SJCRH30 (cell line): ENCODE measurements at regions not wholly inside any gene's neighbourhood (a gene's known extent, or its start where the extent isn't known, plus 50 kb on each side); places are given as distances from the start of the nearest gene placed in this dataset.

Experiments
- DNase-seq, 2 experiments: peaks; one replicate each; pipeline ENCODE4 v3.0.0-alpha.2; 2015 to 2020
- H3K27ac ChIP-seq: fragments of 250-450 bp; sonication (Bioruptor Pico); 2 replicates; pipeline ENCODE4 v1.5.1; 2020; ENCODE audit warnings: mild to moderate bottlenecking, moderate library complexity
- H3K27me3 ChIP-seq: fragments of 250-450 bp; sonication (Bioruptor Pico); 2 replicates; pipeline ENCODE4 v1.5.1; 2020; ENCODE audit warnings: mild to moderate bottlenecking, moderate library complexity
- H3K36me3 ChIP-seq: fragments of 250-450 bp; sonication (Bioruptor Pico); 2 replicates; pipeline ENCODE4 v1.5.1; 2020; ENCODE audit warnings: mild to moderate bottlenecking, moderate library complexity
- H3K4me1 ChIP-seq: fragments of 250-450 bp; sonication (Bioruptor Pico); 2 replicates; pipeline ENCODE4 v1.5.1; 2020; ENCODE audit warnings: mild to moderate bottlenecking, moderate library complexity
- H3K4me3 ChIP-seq: fragments of 250-450 bp; sonication (Bioruptor Pico); 2 replicates; pipeline ENCODE4 v1.5.1; 2020; ENCODE audit warnings: mild to moderate bottlenecking, moderate library complexity
- H3K9me3 ChIP-seq: fragments of 250-450 bp; sonication (Bioruptor Pico); replicated peaks from 2 replicates; pipeline ENCODE4 v1.5.1; 2020; ENCODE audit warnings: mild to moderate bottlenecking, moderate library complexity

GRCh38 chr2:45182667-45183295 lies 173.5 kb upstream of the SIX2 start:
- H3K4me3 ChIP-seq = no peak overlapping the region
- H3K27me3 ChIP-seq = no peaks in the 10 kb centered on the region
- DNase-seq = no peak
- H3K36me3 ChIP-seq = no peaks in the 10 kb centered on the region
- H3K4me1 ChIP-seq = peaks cover 16% of the 10 kb centered on the region; the same call in 1 of the 2 replicates
- H3K9me3 ChIP-seq = no peaks in the 10 kb centered on the region
- H3K27ac ChIP-seq = no peak overlapping the region

DNA sequence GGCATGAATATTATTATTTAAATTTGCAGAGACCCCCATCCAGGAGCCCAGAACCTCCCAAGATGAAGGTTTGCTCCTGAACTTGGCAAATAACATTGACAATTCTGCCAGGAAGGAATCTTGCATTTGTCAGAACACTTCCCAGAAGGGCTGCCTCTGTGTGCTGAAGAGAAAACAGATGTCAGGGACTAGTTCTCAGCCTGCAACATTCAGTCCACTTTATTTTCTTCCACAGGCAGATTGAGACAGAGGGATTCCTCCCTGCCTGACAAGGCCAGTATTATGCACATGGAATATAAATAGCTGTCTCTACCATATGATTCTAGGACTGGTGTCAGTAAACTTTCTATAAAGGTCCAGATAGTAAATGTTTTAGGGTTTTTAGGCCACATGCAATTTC lies 171.5 kb upstream of the SIX2 start:
- Histone ChIP-seq H3K4me1 (peaks cover 16% of the 10 kb centered on the region; the same call in 1 of the 2 replicates), H3K27ac (no peak overlapping the region), H3K27me3 (no peaks in the 10 kb centered on the region), H3K9me3 (0 out of 2 replicates have a peak, but pooled peaks cover 3% of the 10 kb centered on the region), H3K36me3 (no peaks in the 10 kb centered on the region), H3K4me3 (no peak overlapping the region)
- DNase-seq = no peak

DNA sequence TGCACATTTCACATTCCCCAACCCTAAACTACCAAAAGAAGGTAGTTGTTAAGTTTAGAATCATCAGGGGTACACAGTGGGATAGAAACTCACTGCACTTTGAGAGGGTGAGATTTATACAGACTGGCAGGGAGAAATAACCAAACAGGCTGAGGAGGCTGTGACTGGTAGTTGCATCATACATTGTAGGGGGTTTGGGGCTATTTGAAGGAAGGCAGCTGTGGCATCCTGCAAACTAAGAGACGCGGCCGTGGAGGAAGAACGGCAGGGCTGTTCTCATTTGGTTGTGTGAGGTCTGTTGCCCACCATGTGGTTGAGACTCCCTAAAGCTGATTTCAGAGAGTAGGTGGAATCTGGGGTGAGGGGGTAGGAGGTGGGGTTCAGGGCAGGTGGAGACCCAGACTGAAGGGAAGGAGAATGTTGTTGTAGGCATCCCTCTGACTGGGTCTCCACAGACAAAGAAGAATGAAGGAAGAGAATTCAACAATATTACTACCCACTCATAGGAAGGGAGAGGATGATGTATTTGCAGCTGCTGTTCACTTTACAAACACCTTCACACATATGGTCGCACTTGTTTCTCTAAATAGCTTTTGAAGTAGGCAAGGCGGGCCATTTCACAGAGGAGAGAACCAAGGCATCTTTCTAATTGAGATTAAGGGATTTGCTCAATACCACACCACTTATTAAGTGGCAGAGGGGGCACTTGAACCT lies 170.9 kb upstream of the SIX2 start:
- no peaks in the 10 kb centered on the region for H3K36me3 ChIP-seq
- peak in 1 of 2 experiments; percentile 53 for DNase-seq
- no peak overlapping the region for H3K27ac ChIP-seq
- H3K4me1 ChIP-seq = peaks cover 16% of the 10 kb centered on the region; the same call in 1 of the 2 replicates
- H3K27me3 ChIP-seq = no peaks in the 10 kb centered on the region
- no peak overlapping the region for H3K4me3 ChIP-seq
- H3K9me3 ChIP-seq = 0 out of 2 replicates have a peak, but pooled peaks cover 3% of the 10 kb centered on the region

DNA sequence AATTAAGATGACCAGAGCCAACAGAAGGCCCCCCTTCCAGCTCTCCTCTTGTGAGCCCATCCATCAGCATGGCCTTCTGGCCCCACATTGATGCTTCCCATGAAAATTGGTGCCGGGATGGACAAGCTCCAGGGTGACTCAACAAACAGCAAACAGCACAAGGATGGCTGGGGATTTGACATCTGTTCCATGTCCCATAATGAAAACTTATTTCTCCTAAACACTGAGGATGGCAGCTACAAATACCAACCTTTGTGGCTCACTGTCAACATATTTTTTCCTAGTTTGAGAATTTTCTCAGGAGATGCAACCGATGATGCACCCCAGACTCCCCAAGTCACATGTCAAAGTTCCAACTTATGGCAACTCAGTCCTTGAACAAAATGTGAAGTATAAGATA lies 169.6 kb upstream of the SIX2 start:
- no peak for DNase-seq
- Histone ChIP-seq H3K4me3 (no peak overlapping the region), H3K9me3 (0 out of 2 replicates have a peak, but pooled peaks cover 3% of the 10 kb centered on the region), H3K27ac (no peak overlapping the region), H3K36me3 (no peaks in the 10 kb centered on the region), H3K4me1 (peaks cover 13% of the 10 kb centered on the region; the same call in 1 of the 2 replicates), H3K27me3 (no peaks in the 10 kb centered on the region)

GRCh38 chr2:45178359-45178758 lies 169.1 kb upstream of the SIX2 start:
- Histone ChIP-seq H3K27ac (no peak overlapping the region), H3K27me3 (no peaks in the 10 kb centered on the region), H3K4me3 (no peak overlapping the region), H3K4me1 (peaks cover 13% of the 10 kb centered on the region; the same call in 1 of the 2 replicates), H3K9me3 (0 out of 2 replicates have a peak, but pooled peaks cover 3% of the 10 kb centered on the region), H3K36me3 (no peaks in the 10 kb centered on the region)
- DNase-seq = no peak

- H3K36me3 ChIP-seq = no peaks in the 10 kb centered on the region
- H3K27ac ChIP-seq = no peak overlapping the region
- H3K27me3 ChIP-seq = no peaks in the 10 kb centered on the region
- no peak overlapping the region for H3K4me3 ChIP-seq
- H3K4me1 ChIP-seq = peaks cover 12% of the 10 kb centered on the region; the same call in 1 of the 2 replicates
- 0 out of 2 replicates have a peak, but pooled peaks cover 3% of the 10 kb centered on the region for H3K9me3 ChIP-seq
- DNase-seq = no peak
Measured at GRCh38 chr2:45177870-45178269, 168.6 kb upstream of the SIX2 start.

- H3K9me3 ChIP-seq = 0 out of 2 replicates have a peak, but pooled peaks cover 3% of the 10 kb centered on the region
- no peaks in the 10 kb centered on the region for H3K36me3 ChIP-seq
- DNase-seq = no peak
- H3K27ac ChIP-seq = no peak overlapping the region
- H3K4me3 ChIP-seq = no peak overlapping the region
- H3K4me1 ChIP-seq = peaks cover 8% of the 10 kb centered on the region; the same call in 1 of the 2 replicates
- H3K27me3 ChIP-seq = no peaks in the 10 kb centered on the region
Measured at GRCh38 chr2:45176390-45176789, 167.1 kb upstream of the SIX2 start.

DNA sequence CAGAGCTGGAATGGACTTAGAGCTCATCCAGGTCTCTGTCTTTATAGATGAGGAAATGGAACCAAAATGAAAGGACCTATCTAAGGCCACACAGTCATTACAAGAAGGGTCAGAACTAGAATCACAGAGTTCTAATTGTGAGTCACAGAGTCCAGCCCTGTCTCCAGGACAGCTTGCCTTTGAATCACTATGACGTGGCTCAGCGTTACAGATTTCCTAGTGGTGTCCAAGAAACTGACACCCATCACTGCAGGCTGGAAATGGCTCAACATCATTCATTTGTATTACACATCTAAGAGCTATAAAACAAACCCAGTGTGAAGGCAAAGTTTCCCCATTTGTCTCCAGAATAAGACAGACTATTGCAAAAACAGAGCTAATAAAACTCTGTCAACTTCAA lies 164.3 kb upstream of the SIX2 start:
- Histone ChIP-seq H3K9me3 (0 out of 2 replicates have a peak, but pooled peaks cover 3% of the 10 kb centered on the region), H3K36me3 (no peaks in the 10 kb centered on the region), H3K27me3 (no peaks in the 10 kb centered on the region), H3K4me1 (no peaks in the 10 kb centered on the region), H3K4me3 (no peak overlapping the region), H3K27ac (no peak overlapping the region)
- DNase-seq = no peak

DNA sequence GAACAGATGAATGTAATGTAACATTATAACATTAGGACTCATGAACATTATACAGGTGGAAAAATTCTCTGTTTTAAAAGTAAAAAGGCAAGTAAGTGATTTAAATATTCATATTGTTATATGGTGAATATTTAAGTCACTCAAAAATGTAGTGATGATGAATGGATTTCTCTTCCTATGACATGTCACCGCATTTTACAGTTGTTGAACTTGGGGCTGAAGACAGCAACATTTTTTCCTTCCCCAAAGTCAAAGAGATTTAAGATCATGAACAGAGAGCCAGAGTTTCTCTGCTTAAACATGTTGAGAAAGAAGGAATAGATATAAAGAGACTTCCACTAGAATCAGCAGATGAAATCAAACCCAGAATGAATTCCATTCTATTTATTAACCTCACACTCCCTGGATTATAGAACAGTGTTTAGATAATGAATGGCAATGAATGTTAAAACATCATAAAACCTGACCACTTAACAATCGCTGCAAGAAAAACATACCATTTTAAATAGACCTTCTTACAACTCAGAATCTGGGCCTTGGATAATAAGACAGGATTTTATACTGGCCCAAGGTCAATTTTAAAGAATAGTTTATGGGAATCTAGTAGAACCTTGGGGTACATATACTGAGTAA lies 163.6 kb upstream of the SIX2 start:
- 0 out of 2 replicates have a peak, but pooled peaks cover 3% of the 10 kb centered on the region for H3K9me3 ChIP-seq
- no peak overlapping the region for H3K4me3 ChIP-seq
- no peaks in the 10 kb centered on the region for H3K4me1 ChIP-seq
- no peaks in the 10 kb centered on the region for H3K36me3 ChIP-seq
- DNase-seq = no peak
- no peak overlapping the region for H3K27ac ChIP-seq
- no peaks in the 10 kb centered on the region for H3K27me3 ChIP-seq

GRCh38 chr2:45172142-45172541 lies 162.9 kb upstream of the SIX2 start:
- H3K4me3 ChIP-seq = no peak overlapping the region
- no peak overlapping the region for H3K27ac ChIP-seq
- no peak for DNase-seq
- no peaks in the 10 kb centered on the region for H3K4me1 ChIP-seq
- no peaks in the 10 kb centered on the region for H3K27me3 ChIP-seq
- H3K9me3 ChIP-seq = 0 out of 2 replicates have a peak, but pooled peaks cover 3% of the 10 kb centered on the region
- H3K36me3 ChIP-seq = no peaks in the 10 kb centered on the region

DNA sequence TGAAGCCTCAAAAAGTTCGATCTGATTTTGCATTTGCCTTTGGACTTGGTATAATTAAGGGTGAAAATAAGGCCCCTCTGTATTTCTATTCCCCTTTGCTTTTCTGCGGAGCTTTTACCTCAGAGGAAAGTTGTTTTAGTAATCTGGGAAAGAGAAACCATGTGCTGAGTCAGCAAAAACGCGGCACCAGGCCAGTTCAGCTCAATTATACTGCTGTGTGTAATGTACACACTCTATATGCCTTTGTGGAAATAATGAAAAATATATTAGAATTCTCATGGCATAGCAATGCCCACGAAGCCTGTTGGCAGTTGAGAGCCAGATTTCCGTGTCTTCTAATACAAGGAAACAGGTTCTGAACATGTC lies 161.9 kb upstream of the SIX2 start:
- DNase-seq = no peak
- no peak overlapping the region for H3K4me3 ChIP-seq
- H3K9me3 ChIP-seq = no peaks in the 10 kb centered on the region
- H3K36me3 ChIP-seq = no peaks in the 10 kb centered on the region
- no peak overlapping the region for H3K27ac ChIP-seq
- no peaks in the 10 kb centered on the region for H3K4me1 ChIP-seq
- no peaks in the 10 kb centered on the region for H3K27me3 ChIP-seq

DNA sequence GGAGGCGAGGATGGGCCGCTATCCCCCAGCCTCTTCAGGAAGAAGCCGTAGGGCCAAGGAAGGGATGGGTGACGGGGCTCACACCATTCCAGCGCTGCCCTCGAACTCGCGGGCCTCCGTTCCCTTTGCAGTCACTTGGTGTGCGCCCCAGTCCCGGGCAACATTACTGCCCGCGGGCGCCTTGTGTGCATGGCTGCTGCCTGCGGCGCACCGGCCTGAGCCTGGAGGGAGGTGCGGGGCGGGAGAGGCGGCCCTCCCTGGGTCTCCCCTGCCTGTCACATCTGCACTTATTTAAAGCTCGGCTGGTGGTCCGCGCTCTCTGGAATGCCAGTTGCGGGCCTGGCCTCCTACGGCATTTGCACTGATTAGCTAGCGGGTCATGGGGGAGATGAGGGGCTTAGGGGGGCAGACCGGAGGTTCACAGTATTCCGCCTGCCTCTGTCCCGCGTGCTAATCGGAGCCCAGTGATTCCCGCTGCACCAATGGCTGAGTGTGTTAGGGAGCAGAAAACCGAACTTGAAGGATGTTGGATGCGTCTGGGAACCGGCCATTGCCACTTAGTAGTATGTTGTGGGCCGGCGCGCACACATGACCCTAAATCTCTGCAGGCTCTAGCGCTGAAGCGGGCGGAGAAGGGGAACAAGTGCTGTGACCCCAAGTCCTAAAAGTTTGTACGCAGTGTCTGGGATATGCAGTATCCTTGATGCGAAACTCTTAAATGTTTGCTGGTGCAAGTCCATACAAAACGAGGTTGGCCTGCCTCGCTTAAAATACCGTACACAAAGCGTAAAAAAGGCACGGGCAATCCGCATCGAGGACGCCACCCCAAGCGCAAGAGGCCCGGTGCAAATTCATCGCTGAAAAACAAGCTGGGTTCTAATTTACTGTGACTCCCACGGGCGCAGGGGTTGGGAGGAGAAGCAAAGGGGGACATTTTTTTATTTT lies 161.2 kb upstream of the SIX2 start:
- no peak overlapping the region for H3K4me3 ChIP-seq
- no peaks in the 10 kb centered on the region for H3K4me1 ChIP-seq
- H3K27me3 ChIP-seq = no peaks in the 10 kb centered on the region
- H3K36me3 ChIP-seq = no peaks in the 10 kb centered on the region
- H3K9me3 ChIP-seq = no peaks in the 10 kb centered on the region
- DNase-seq = no peak
- H3K27ac ChIP-seq = no peak overlapping the region

GRCh38 chr2:45169339-45170190 lies 160.3 kb upstream of the SIX2 start:
- no peaks in the 10 kb centered on the region for H3K36me3 ChIP-seq
- no peak for DNase-seq
- no peak overlapping the region for H3K4me3 ChIP-seq
- no peaks in the 10 kb centered on the region for H3K27me3 ChIP-seq
- H3K27ac ChIP-seq = no peak overlapping the region
- no peaks in the 10 kb centered on the region for H3K4me1 ChIP-seq
- H3K9me3 ChIP-seq = no peaks in the 10 kb centered on the region
